ENCODE measurements at regions not wholly inside any gene's neighbourhood (a gene's known extent, or its start where the extent isn't known, plus 50 kb on each side); places are given as distances from the start of the nearest gene placed in this dataset.

GRCh38 chr12:25692115-25693035, 139.3 kb upstream of the LMNTD1 start:
- H4K20me1 ChIP-seq (ENCODE audit: insufficient read depth, low read length), result no peaks in the 10 kb centered on the region
- no peak overlapping the region for H3K27ac ChIP-seq (ENCODE audit: low read length)
- no peaks in the 10 kb centered on the region for H3K79me2 ChIP-seq (ENCODE audit: insufficient read depth, low read length)
- H3K4me2 ChIP-seq (ENCODE audit: insufficient read depth, low read length), result no peak overlapping the region
- no peaks in the 10 kb centered on the region for H3K36me3 ChIP-seq (ENCODE audit: insufficient read depth, low read length)
- no peak overlapping the region for H3K9ac ChIP-seq (ENCODE audit: low read depth, low read length)
- ATAC-seq (ENCODE audit: insufficient read depth, low read depth), result no peak
- DNase-seq, result no peak
- H3K9me3 ChIP-seq (ENCODE audit: insufficient read depth, low read length, severe bottlenecking), result no peaks in the 10 kb centered on the region
- H3K4me1 ChIP-seq (ENCODE audit: insufficient read depth, low read length), result no peaks in the 10 kb centered on the region
- TF ChIP-seq CTCF (IDR thresholded peaks at IDR 0.05; ENCODE audit: borderline replicate concordance, extremely low read depth, low read length, poor library complexity, severe bottlenecking) (no peak), EZH2 (IDR thresholded peaks at IDR 0.05; ENCODE audit: borderline replicate concordance, low read depth, low read length, severe bottlenecking) (no peak)
- no peaks in the 10 kb centered on the region for H3K27me3 ChIP-seq (ENCODE audit: insufficient read depth, low read length, poor library complexity)
- no peak overlapping the region for H2AFZ ChIP-seq (ENCODE audit: low read depth, low read length)
- no peak overlapping the region for H3K4me3 ChIP-seq (ENCODE audit: low read depth in 1 of 2, low read length in 2 of 2)

- DNase-seq, result no peak
Measured at GRCh38 chr12:25694072-25694471, 141.0 kb upstream of the LMNTD1 start.

DNA sequence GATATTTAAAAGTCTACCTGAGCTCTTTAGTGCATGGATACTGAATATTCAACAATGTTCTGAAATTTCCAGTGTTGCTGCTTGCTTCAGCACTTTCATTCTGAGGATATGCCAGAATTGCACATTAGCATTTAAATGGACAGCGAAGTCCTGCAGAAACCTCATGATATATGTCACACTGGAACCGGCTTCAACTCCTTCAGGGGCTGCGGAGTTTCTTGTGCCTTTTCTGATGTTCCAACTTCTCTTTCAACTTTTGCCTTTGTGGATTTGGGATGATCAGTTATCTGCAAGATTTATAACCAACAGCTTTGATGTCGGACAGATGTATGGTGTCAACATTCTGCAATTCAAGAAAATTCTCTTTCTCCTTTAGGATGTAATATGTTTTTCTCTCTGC, 142.5 kb upstream of the LMNTD1 start:
- Histone ChIP-seq H3K4me3 (ENCODE audit: low read depth in 1 of 2, low read length in 2 of 2) (no peak overlapping the region), H2AFZ (ENCODE audit: low read depth, low read length) (no peak overlapping the region), H3K27ac (ENCODE audit: low read length) (no peak overlapping the region), H3K27me3 (ENCODE audit: insufficient read depth, low read length, poor library complexity) (no peaks in the 10 kb centered on the region), H3K36me3 (ENCODE audit: insufficient read depth, low read length) (no peaks in the 10 kb centered on the region), H4K20me1 (ENCODE audit: insufficient read depth, low read length) (no peaks in the 10 kb centered on the region), H3K79me2 (ENCODE audit: insufficient read depth, low read length) (no peaks in the 10 kb centered on the region), H3K9ac (ENCODE audit: low read depth, low read length) (no peak overlapping the region), H3K9me3 (ENCODE audit: insufficient read depth, low read length, severe bottlenecking) (no peaks in the 10 kb centered on the region), H3K4me2 (ENCODE audit: insufficient read depth, low read length) (no peak overlapping the region), H3K4me1 (ENCODE audit: insufficient read depth, low read length) (no peaks in the 10 kb centered on the region)
- ATAC-seq (ENCODE audit: insufficient read depth, low read depth) (no peak), DNase-seq (no peak)
- TF ChIP-seq CTCF (IDR thresholded peaks at IDR 0.05; ENCODE audit: borderline replicate concordance, extremely low read depth, low read length, poor library complexity, severe bottlenecking), result no peak
- TF ChIP-seq EZH2 (IDR thresholded peaks at IDR 0.05; ENCODE audit: borderline replicate concordance, low read depth, low read length, severe bottlenecking), result no peak

More at GRCh38 chr12:25694072-25694471, 141.0 kb upstream of the LMNTD1 start:
- Histone ChIP-seq H3K4me1 (ENCODE audit: insufficient read depth, low read length) (no peaks in the 10 kb centered on the region), H3K27ac (ENCODE audit: low read length) (no peak overlapping the region), H3K9ac (ENCODE audit: low read depth, low read length) (no peak overlapping the region), H4K20me1 (ENCODE audit: insufficient read depth, low read length) (no peaks in the 10 kb centered on the region), H3K27me3 (ENCODE audit: insufficient read depth, low read length, poor library complexity) (no peaks in the 10 kb centered on the region), H2AFZ (ENCODE audit: low read depth, low read length) (no peak overlapping the region), H3K4me3 (ENCODE audit: low read depth in 1 of 2, low read length in 2 of 2) (no peak overlapping the region), H3K36me3 (ENCODE audit: insufficient read depth, low read length) (no peaks in the 10 kb centered on the region), H3K9me3 (ENCODE audit: insufficient read depth, low read length, severe bottlenecking) (no peaks in the 10 kb centered on the region), H3K4me2 (ENCODE audit: insufficient read depth, low read length) (no peak overlapping the region), H3K79me2 (ENCODE audit: insufficient read depth, low read length) (no peaks in the 10 kb centered on the region)
- ATAC-seq (ENCODE audit: insufficient read depth, low read depth), result no peak
- TF ChIP-seq CTCF (IDR thresholded peaks at IDR 0.05; ENCODE audit: borderline replicate concordance, extremely low read depth, low read length, poor library complexity, severe bottlenecking) (no peak), EZH2 (IDR thresholded peaks at IDR 0.05; ENCODE audit: borderline replicate concordance, low read depth, low read length, severe bottlenecking) (no peak)

Data from DND-41 (cell line).